ENCODE measurements at regions not wholly inside any gene's neighbourhood (a gene's known extent, or its start where the extent isn't known, plus 50 kb on each side); places are given as distances from the start of the nearest gene placed in this dataset.
A peak's percentile ranks its signal among the peaks of the same experiment; 100 is the strongest.
"Not testable (repeated sequence)": the region's sequence is repeated elsewhere in the genome, so short reads cannot be mapped to it uniquely, and the experiment has no call there.

GRCh38 chr1:149218080-149218988, 115.0 kb upstream of the NBPF9 start:
- ATAC-seq; H3K36me3 Mint-ChIP-seq (ENCODE audit: low read depth); H3K4me1 Mint-ChIP-seq; H3K27ac Mint-ChIP-seq; H3K9me3 Mint-ChIP-seq; DNase-seq; H3K4me3 Mint-ChIP-seq; H3K27me3 Mint-ChIP-seq: not testable (repeated sequence)

GRCh38 chr1:149219539-149219938, 116.2 kb upstream of the NBPF9 start:
- H3K36me3 Mint-ChIP-seq (ENCODE audit: low read depth); H3K4me1 Mint-ChIP-seq; ATAC-seq; H3K27ac Mint-ChIP-seq; H3K9me3 Mint-ChIP-seq; H3K4me3 Mint-ChIP-seq; DNase-seq; H3K27me3 Mint-ChIP-seq: not testable (repeated sequence)

- not testable (repeated sequence) for H3K27me3 Mint-ChIP-seq; ATAC-seq; H3K4me3 Mint-ChIP-seq; H3K36me3 Mint-ChIP-seq (ENCODE audit: low read depth); H3K9me3 Mint-ChIP-seq; DNase-seq; H3K4me1 Mint-ChIP-seq; H3K27ac Mint-ChIP-seq
These were observed 117.2 kb upstream of the NBPF9 start for GRCh38 chr1:149220463-149221074.

GRCh38 chr1:149227933-149228665, 124.7 kb upstream of the NBPF9 start:
- H3K27ac Mint-ChIP-seq; H3K27me3 Mint-ChIP-seq; H3K4me3 Mint-ChIP-seq; DNase-seq; ATAC-seq; H3K4me1 Mint-ChIP-seq; H3K36me3 Mint-ChIP-seq (ENCODE audit: low read depth); H3K9me3 Mint-ChIP-seq: not testable (repeated sequence)

- not testable (repeated sequence) for H3K27me3 Mint-ChIP-seq; H3K9me3 Mint-ChIP-seq; H3K27ac Mint-ChIP-seq; DNase-seq; H3K4me3 Mint-ChIP-seq; H3K4me1 Mint-ChIP-seq; H3K36me3 Mint-ChIP-seq (ENCODE audit: low read depth)
- ATAC-seq, result peak; percentile 96
These were observed 125.6 kb upstream of the NBPF9 start for GRCh38 chr1:149228672-149229585.

GRCh38 chr1:149229813-149230212, 126.5 kb upstream of the NBPF9 start:
- DNase-seq; H3K9me3 Mint-ChIP-seq; H3K27me3 Mint-ChIP-seq; H3K4me1 Mint-ChIP-seq; H3K36me3 Mint-ChIP-seq (ENCODE audit: low read depth); H3K4me3 Mint-ChIP-seq; H3K27ac Mint-ChIP-seq: not testable (repeated sequence)
- ATAC-seq, result peak; percentile 65

- not testable (repeated sequence) for H3K36me3 Mint-ChIP-seq (ENCODE audit: low read depth); ATAC-seq; H3K27me3 Mint-ChIP-seq; H3K4me3 Mint-ChIP-seq; H3K4me1 Mint-ChIP-seq; H3K9me3 Mint-ChIP-seq; H3K27ac Mint-ChIP-seq; DNase-seq
These were observed 131.9 kb upstream of the NBPF9 start for GRCh38 chr1:149234926-149235914.

GRCh38 chr1:149237515-149237914, 134.2 kb upstream of the NBPF9 start:
- H3K27me3 Mint-ChIP-seq; H3K9me3 Mint-ChIP-seq; H3K36me3 Mint-ChIP-seq (ENCODE audit: low read depth); H3K27ac Mint-ChIP-seq; H3K4me3 Mint-ChIP-seq; H3K4me1 Mint-ChIP-seq; DNase-seq: not testable (repeated sequence)
- peak; percentile 15 for ATAC-seq

- H3K4me3 Mint-ChIP-seq; H3K27me3 Mint-ChIP-seq; DNase-seq; H3K36me3 Mint-ChIP-seq (ENCODE audit: low read depth); ATAC-seq; H3K9me3 Mint-ChIP-seq; H3K4me1 Mint-ChIP-seq; H3K27ac Mint-ChIP-seq: not testable (repeated sequence)
These were observed 136.7 kb upstream of the NBPF9 start for GRCh38 chr1:149239897-149240508.

GRCh38 chr1:149240530-149240929, 137.2 kb upstream of the NBPF9 start:
- H3K27me3 Mint-ChIP-seq; DNase-seq; H3K4me1 Mint-ChIP-seq; H3K36me3 Mint-ChIP-seq (ENCODE audit: low read depth); H3K4me3 Mint-ChIP-seq; H3K9me3 Mint-ChIP-seq; ATAC-seq; H3K27ac Mint-ChIP-seq: not testable (repeated sequence)

- not testable (repeated sequence) for H3K4me3 Mint-ChIP-seq; H3K27me3 Mint-ChIP-seq; H3K9me3 Mint-ChIP-seq; H3K27ac Mint-ChIP-seq; H3K36me3 Mint-ChIP-seq (ENCODE audit: low read depth); H3K4me1 Mint-ChIP-seq; DNase-seq; ATAC-seq
These were observed 137.9 kb upstream of the NBPF9 start for GRCh38 chr1:149241272-149241671.

- H3K27me3 Mint-ChIP-seq, H3K9me3 Mint-ChIP-seq, ATAC-seq: not testable (repeated sequence)
These were observed 140.2 kb upstream of the NBPF9 start for GRCh38 chr1:149243572-149243971.

GRCh38 chr1:149244621-149245020, 141.3 kb upstream of the NBPF9 start:
- not testable (repeated sequence) for ATAC-seq; DNase-seq; H3K27ac Mint-ChIP-seq; H3K9me3 Mint-ChIP-seq; H3K4me3 Mint-ChIP-seq; H3K27me3 Mint-ChIP-seq; H3K4me1 Mint-ChIP-seq; H3K36me3 Mint-ChIP-seq (ENCODE audit: low read depth)

More at GRCh38 chr1:149243572-149243971, 140.2 kb upstream of the NBPF9 start:
- H3K36me3 Mint-ChIP-seq (ENCODE audit: low read depth); H3K27ac Mint-ChIP-seq; DNase-seq; H3K4me1 Mint-ChIP-seq; H3K4me3 Mint-ChIP-seq: not testable (repeated sequence)
